ENCODE measurements at regions not wholly inside any gene's neighbourhood (a gene's known extent, or its start where the extent isn't known, plus 50 kb on each side); places are given as distances from the start of the nearest gene placed in this dataset.

GRCh38 chr5:82858151-82859025 lies 218.8 kb downstream of the TMEM167A start:
- no peaks in the 10 kb centered on the region for H4K20me1 ChIP-seq (ENCODE audit: insufficient read depth, low read length)
- intact Hi-C loops (cut with micrococcal nuclease; ENCODE audit: unreplicated experiment) = no loop called here
- POLR2A ChIA-PET = no interaction called here

GRCh38 chr5:82855893-82856550 lies 221.2 kb downstream of the TMEM167A start:
- Histone ChIP-seq H3K4me3 (ENCODE audit: low read depth, low read length, poor library complexity, severe bottlenecking) (no peak overlapping the region), H3K9me3 (ENCODE audit: low read length) (no peaks in the 10 kb centered on the region), H3K4me2 (ENCODE audit: low read length) (no peak overlapping the region), H4K20me1 (ENCODE audit: insufficient read depth, low read length) (no peaks in the 10 kb centered on the region), H3K9me2 (ENCODE audit: insufficient read depth, low read length) (no peaks in the 10 kb centered on the region), H3K4me1 (ENCODE audit: insufficient read depth, low read length, poor library complexity, severe bottlenecking) (no peaks in the 10 kb centered on the region), H2AFZ (ENCODE audit: low read length) (no peak overlapping the region), H3K79me2 (ENCODE audit: insufficient read depth, low read depth, low read length) (no peaks in the 10 kb centered on the region), H3K27ac (ENCODE audit: low read depth, low read length, poor library complexity, severe bottlenecking) (no peak overlapping the region), H3K36me3 (ENCODE audit: insufficient read depth, low read length) (no peaks in the 10 kb centered on the region)
- DNase-seq (ENCODE audit: low spot score) = no peak
- ChIA-PET CTCF (ENCODE audit: unreplicated experiment) (no interaction called here), POLR2A (no interaction called here)
- no peak for TF ChIP-seq EZH2phosphoT487 (IDR thresholded peaks at IDR 0.05; ENCODE audit: borderline replicate concordance, low read depth, low read length)
- TF ChIP-seq CTCF (conservative IDR thresholded peaks at IDR 0.05; ENCODE audit: low read length) = no peak
- no TSS peak for BruUV-seq (replicated peaks)
- intact Hi-C loops (cut with micrococcal nuclease; ENCODE audit: unreplicated experiment) = no loop called here

More at GRCh38 chr5:82858151-82859025, 218.8 kb downstream of the TMEM167A start:
- no peaks in the 10 kb centered on the region for H3K36me3 ChIP-seq (ENCODE audit: insufficient read depth, low read length)
- CTCF ChIA-PET (ENCODE audit: unreplicated experiment) = interaction anchor here (0.5 kb wide), 1 partner anchor 442 kb away, joined by 3 read pairs; no protein-coding TSS in a partner anchor
- H3K9me2 ChIP-seq (ENCODE audit: insufficient read depth, low read length) = no peaks in the 10 kb centered on the region
- no peak overlapping the region for H3K4me2 ChIP-seq (ENCODE audit: low read length)
- H3K9me3 ChIP-seq (ENCODE audit: low read length) = no peaks in the 10 kb centered on the region
- no peak for TF ChIP-seq EZH2phosphoT487 (IDR thresholded peaks at IDR 0.05; ENCODE audit: borderline replicate concordance, low read depth, low read length)
- TF ChIP-seq CTCF (conservative IDR thresholded peaks at IDR 0.05; ENCODE audit: low read length) = no peak
- no peaks in the 10 kb centered on the region for H3K79me2 ChIP-seq (ENCODE audit: insufficient read depth, low read depth, low read length)
- no peak overlapping the region for H2AFZ ChIP-seq (ENCODE audit: low read length)
- no peak for DNase-seq (ENCODE audit: low spot score)
- no peaks in the 10 kb centered on the region for H3K4me1 ChIP-seq (ENCODE audit: insufficient read depth, low read length, poor library complexity, severe bottlenecking)
- no peak overlapping the region for H3K27ac ChIP-seq (ENCODE audit: low read depth, low read length, poor library complexity, severe bottlenecking)
- BruUV-seq (replicated peaks) = no TSS peak
- no peak overlapping the region for H3K4me3 ChIP-seq (ENCODE audit: low read depth, low read length, poor library complexity, severe bottlenecking)

GRCh38 chr5:82854956-82855355 lies 222.2 kb downstream of the TMEM167A start:
- H3K4me3 ChIP-seq (ENCODE audit: low read depth, low read length, poor library complexity, severe bottlenecking) = no peak overlapping the region
- CTCF ChIA-PET (ENCODE audit: unreplicated experiment) = no interaction called here
- no peaks in the 10 kb centered on the region for H3K9me3 ChIP-seq (ENCODE audit: low read length)
- H3K27ac ChIP-seq (ENCODE audit: low read depth, low read length, poor library complexity, severe bottlenecking) = no peak overlapping the region
- H2AFZ ChIP-seq (ENCODE audit: low read length) = no peak overlapping the region
- no peak for DNase-seq (ENCODE audit: low spot score)
- POLR2A ChIA-PET = no interaction called here
- no peaks in the 10 kb centered on the region for H3K79me2 ChIP-seq (ENCODE audit: insufficient read depth, low read depth, low read length)
- no peaks in the 10 kb centered on the region for H3K4me1 ChIP-seq (ENCODE audit: insufficient read depth, low read length, poor library complexity, severe bottlenecking)
- no peaks in the 10 kb centered on the region for H4K20me1 ChIP-seq (ENCODE audit: insufficient read depth, low read length)
- intact Hi-C loops (cut with micrococcal nuclease; ENCODE audit: unreplicated experiment) = no loop called here
- TF ChIP-seq EZH2phosphoT487 (IDR thresholded peaks at IDR 0.05; ENCODE audit: borderline replicate concordance, low read depth, low read length) = no peak
- no peak for TF ChIP-seq CTCF (conservative IDR thresholded peaks at IDR 0.05; ENCODE audit: low read length)
- H3K36me3 ChIP-seq (ENCODE audit: insufficient read depth, low read length) = no peaks in the 10 kb centered on the region
- no TSS peak for BruUV-seq (replicated peaks)
- H3K4me2 ChIP-seq (ENCODE audit: low read length) = no peak overlapping the region
- no peaks in the 10 kb centered on the region for H3K9me2 ChIP-seq (ENCODE audit: insufficient read depth, low read length)
